ENCODE measurements at regions not wholly inside any gene's neighbourhood (a gene's known extent, or its start where the extent isn't known, plus 50 kb on each side); places are given as distances from the start of the nearest gene placed in this dataset.

GRCh38 chr2:238967978-238968360 is 120.1 kb downstream of the TWIST2 start:
- no TSS peak for BruUV-seq (replicated peaks)
- CTCF ChIA-PET: no interaction called here
- no peak overlapping the region for H3K27ac ChIP-seq (ENCODE audit: low read depth, low read length, poor library complexity, severe bottlenecking)
- DNase-seq (ENCODE audit: low spot score): no peak
- no peaks in the 10 kb centered on the region for H3K4me1 ChIP-seq (ENCODE audit: insufficient read depth, low read length, poor library complexity, severe bottlenecking)
- intact Hi-C loops (cut with micrococcal nuclease; ENCODE audit: unreplicated experiment): no loop called here
- no peak overlapping the region for H3K4me3 ChIP-seq (ENCODE audit: low read depth, low read length, poor library complexity, severe bottlenecking)
- H3K9me3 ChIP-seq (ENCODE audit: low read depth, low read length, poor library complexity, severe bottlenecking): no peaks in the 10 kb centered on the region
- H3K27me3 ChIP-seq (replicated peaks; ENCODE audit: insufficient read depth, low read depth, low read length, poor library complexity): peaks cover 8% of the 10 kb centered on the region
- H3K36me3 ChIP-seq (ENCODE audit: insufficient read depth, low read length, poor library complexity, severe bottlenecking): no peaks in the 10 kb centered on the region
- TF ChIP-seq EZH2 (IDR thresholded peaks at IDR 0.05; ENCODE audit: borderline replicate concordance, low read depth, low read length, poor library complexity, severe bottlenecking) (no peak), CTCF (conservative IDR thresholded peaks at IDR 0.05; ENCODE audit: low read depth, low read length) (no peak)
- POLR2A ChIA-PET (ENCODE audit: low non-redundant PET): no interaction called here

DNA sequence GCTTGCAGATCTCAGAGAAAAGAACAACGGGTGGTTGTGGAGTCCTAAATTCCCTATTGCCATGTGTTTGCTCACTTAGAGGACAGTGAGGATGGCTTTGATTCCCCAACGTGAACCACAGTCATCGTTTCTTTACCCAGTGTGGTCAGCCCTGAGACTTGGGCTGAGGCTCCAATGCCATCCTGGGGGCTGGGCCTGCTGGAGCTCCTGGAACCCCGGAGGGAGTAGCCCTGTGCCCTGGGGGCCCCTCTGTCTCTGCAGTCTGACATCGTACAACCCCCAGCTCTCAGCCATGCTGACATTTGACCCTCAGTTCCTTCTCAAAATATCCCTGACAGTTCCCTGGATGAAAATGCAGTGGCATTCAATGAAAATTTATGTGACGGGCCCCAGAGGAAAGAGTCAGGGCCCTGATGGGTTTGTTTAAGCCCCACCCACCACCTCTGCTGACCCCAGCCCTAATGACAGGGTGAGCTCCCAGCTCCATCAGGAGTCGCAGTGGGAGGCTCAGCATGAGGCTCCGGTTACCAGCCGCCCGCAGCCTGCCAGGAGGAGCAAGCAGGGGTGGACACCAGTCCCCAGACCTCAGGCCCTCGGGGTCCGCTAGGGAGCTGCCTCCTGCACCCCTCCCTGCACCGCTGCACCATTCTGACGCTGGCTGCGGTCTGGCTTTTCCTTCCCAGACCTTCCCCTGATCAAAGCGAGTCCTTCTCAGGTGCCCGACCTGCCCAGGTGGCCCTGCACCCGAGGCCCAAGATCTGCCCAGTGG is 120.9 kb downstream of the TWIST2 start:
- Histone ChIP-seq H3K27me3 (replicated peaks; ENCODE audit: insufficient read depth, low read depth, low read length, poor library complexity) (peaks cover 8% of the 10 kb centered on the region), H3K4me1 (ENCODE audit: insufficient read depth, low read length, poor library complexity, severe bottlenecking) (no peaks in the 10 kb centered on the region), H3K27ac (ENCODE audit: low read depth, low read length, poor library complexity, severe bottlenecking) (no peak overlapping the region), H3K36me3 (ENCODE audit: insufficient read depth, low read length, poor library complexity, severe bottlenecking) (no peaks in the 10 kb centered on the region), H3K4me3 (ENCODE audit: low read depth, low read length, poor library complexity, severe bottlenecking) (no peak overlapping the region), H3K9me3 (ENCODE audit: low read depth, low read length, poor library complexity, severe bottlenecking) (no peaks in the 10 kb centered on the region)
- intact Hi-C loops (cut with micrococcal nuclease; ENCODE audit: unreplicated experiment): no loop called here
- DNase-seq (ENCODE audit: low spot score): no peak
- BruUV-seq (replicated peaks): no TSS peak
- CTCF ChIA-PET: no interaction called here
- no peak for TF ChIP-seq EZH2 (IDR thresholded peaks at IDR 0.05; ENCODE audit: borderline replicate concordance, low read depth, low read length, poor library complexity, severe bottlenecking)
- TF ChIP-seq CTCF (conservative IDR thresholded peaks at IDR 0.05; ENCODE audit: low read depth, low read length): no peak
- POLR2A ChIA-PET (ENCODE audit: low non-redundant PET): no interaction called here

GRCh38 chr2:238969857-238970256 is 122.0 kb downstream of the TWIST2 start:
- Histone ChIP-seq H3K9me3 (ENCODE audit: low read depth, low read length, poor library complexity, severe bottlenecking) (no peaks in the 10 kb centered on the region), H3K27ac (ENCODE audit: low read depth, low read length, poor library complexity, severe bottlenecking) (no peak overlapping the region), H3K36me3 (ENCODE audit: insufficient read depth, low read length, poor library complexity, severe bottlenecking) (no peaks in the 10 kb centered on the region), H3K4me1 (ENCODE audit: insufficient read depth, low read length, poor library complexity, severe bottlenecking) (no peaks in the 10 kb centered on the region), H3K27me3 (replicated peaks; ENCODE audit: insufficient read depth, low read depth, low read length, poor library complexity) (peaks cover 2% of the 10 kb centered on the region), H3K4me3 (ENCODE audit: low read depth, low read length, poor library complexity, severe bottlenecking) (no peak overlapping the region)
- TF ChIP-seq EZH2 (IDR thresholded peaks at IDR 0.05; ENCODE audit: borderline replicate concordance, low read depth, low read length, poor library complexity, severe bottlenecking): no peak
- no peak for TF ChIP-seq CTCF (conservative IDR thresholded peaks at IDR 0.05; ENCODE audit: low read depth, low read length)
- intact Hi-C loops (cut with micrococcal nuclease; ENCODE audit: unreplicated experiment): no loop called here
- CTCF ChIA-PET: no interaction called here
- DNase-seq (ENCODE audit: low spot score): no peak
- no TSS peak for BruUV-seq (replicated peaks)
- POLR2A ChIA-PET (ENCODE audit: low non-redundant PET): no interaction called here

All from A673 (cell line).